ENCODE measurements at regions not wholly inside any gene's neighbourhood (a gene's known extent, or its start where the extent isn't known, plus 50 kb on each side); places are given as distances from the start of the nearest gene placed in this dataset.

- no peak for TF ChIP-seq EZH2 (IDR thresholded peaks at IDR 0.05; ENCODE audit: borderline replicate concordance, low read depth, low read length, severe bottlenecking)
- TF ChIP-seq, protein P1, sequence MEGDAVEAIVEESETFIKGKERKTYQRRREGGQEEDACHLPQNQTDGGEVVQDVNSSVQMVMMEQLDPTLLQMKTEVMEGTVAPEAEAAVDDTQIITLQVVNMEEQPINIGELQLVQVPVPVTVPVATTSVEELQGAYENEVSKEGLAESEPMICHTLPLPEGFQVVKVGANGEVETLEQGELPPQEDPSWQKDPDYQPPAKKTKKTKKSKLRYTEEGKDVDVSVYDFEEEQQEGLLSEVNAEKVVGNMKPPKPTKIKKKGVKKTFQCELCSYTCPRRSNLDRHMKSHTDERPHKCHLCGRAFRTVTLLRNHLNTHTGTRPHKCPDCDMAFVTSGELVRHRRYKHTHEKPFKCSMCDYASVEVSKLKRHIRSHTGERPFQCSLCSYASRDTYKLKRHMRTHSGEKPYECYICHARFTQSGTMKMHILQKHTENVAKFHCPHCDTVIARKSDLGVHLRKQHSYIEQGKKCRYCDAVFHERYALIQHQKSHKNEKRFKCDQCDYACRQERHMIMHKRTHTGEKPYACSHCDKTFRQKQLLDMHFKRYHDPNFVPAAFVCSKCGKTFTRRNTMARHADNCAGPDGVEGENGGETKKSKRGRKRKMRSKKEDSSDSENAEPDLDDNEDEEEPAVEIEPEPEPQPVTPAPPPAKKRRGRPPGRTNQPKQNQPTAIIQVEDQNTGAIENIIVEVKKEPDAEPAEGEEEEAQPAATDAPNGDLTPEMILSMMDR (IDR thresholded peaks at IDR 0.05; ENCODE audit: borderline replicate concordance, extremely low read depth, low read length, poor library complexity, severe bottlenecking), result no peak
Measured at GRCh38 chr2:226575928-226576327, 223.7 kb downstream of the IRS1 start.
